DND-41 (cell line): ENCODE measurements at regions not wholly inside any gene's neighbourhood (a gene's known extent, or its start where the extent isn't known, plus 50 kb on each side); places are given as distances from the start of the nearest gene placed in this dataset.

Source experiments
- EZH2 ChIP-seq: IDR thresholded peaks from 3 replicates; pipeline ENCODE4 v1.6.1; 2012; ENCODE audit warnings: borderline replicate concordance, low read depth, mild to moderate bottlenecking, moderate library complexity, low read length, inconsistent platforms; ENCODE audit not compliant: severe bottlenecking
- TF ChIP-seq, protein P1 (sequence below): IDR thresholded peaks from 2 replicates; pipeline ENCODE4 v1.5.1; 2012; ENCODE audit warnings: borderline replicate concordance, low read length, moderate library complexity, mild to moderate bottlenecking; ENCODE audit not compliant: poor library complexity, severe bottlenecking; ENCODE audit errors: extremely low read depth

DNA sequence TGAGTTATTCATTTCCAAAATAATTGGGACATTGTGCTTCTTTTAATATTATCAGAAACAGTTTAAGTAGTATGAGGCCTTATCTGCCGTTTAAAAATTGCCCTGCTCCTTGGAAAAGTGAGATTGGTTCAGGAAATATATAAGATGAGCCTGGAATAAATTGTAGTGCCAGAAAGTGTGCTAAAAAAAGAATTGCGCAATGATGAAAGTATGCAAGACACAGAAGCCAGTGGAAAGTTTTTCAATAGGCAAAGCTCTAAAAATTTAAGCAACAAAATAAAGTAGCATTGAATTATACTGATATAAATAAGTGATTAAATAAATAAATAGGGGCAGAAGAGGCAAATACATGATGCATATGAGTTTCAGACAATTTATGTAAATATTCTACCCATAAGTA, 834.9 kb downstream of the BCL11B start:
- TF ChIP-seq EZH2 = no peak
- TF ChIP-seq, protein P1, sequence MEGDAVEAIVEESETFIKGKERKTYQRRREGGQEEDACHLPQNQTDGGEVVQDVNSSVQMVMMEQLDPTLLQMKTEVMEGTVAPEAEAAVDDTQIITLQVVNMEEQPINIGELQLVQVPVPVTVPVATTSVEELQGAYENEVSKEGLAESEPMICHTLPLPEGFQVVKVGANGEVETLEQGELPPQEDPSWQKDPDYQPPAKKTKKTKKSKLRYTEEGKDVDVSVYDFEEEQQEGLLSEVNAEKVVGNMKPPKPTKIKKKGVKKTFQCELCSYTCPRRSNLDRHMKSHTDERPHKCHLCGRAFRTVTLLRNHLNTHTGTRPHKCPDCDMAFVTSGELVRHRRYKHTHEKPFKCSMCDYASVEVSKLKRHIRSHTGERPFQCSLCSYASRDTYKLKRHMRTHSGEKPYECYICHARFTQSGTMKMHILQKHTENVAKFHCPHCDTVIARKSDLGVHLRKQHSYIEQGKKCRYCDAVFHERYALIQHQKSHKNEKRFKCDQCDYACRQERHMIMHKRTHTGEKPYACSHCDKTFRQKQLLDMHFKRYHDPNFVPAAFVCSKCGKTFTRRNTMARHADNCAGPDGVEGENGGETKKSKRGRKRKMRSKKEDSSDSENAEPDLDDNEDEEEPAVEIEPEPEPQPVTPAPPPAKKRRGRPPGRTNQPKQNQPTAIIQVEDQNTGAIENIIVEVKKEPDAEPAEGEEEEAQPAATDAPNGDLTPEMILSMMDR = no peak
